Breast epithelium (tissue), 4 donors: ENCODE measurements at regions not wholly inside any gene's neighbourhood (a gene's known extent, or its start where the extent isn't known, plus 50 kb on each side); places are given as distances from the start of the nearest gene placed in this dataset.

ENCODE experiments used
- DNase-seq, 2 donors: peaks; one replicate each; pipeline ENCODE4 v3.0.0-alpha.2; 2019; ENCODE audit warnings: low spot score in 2 of 2
- H3K27ac ChIP-seq, 2 donors: fragments of 200-600 bp; sonication (generic) in 1 of 2; one replicate each; pipeline ENCODE4 v1.5.1; 2016 to 2019; ENCODE audit warnings: mild to moderate bottlenecking in 1 of 2
- H3K27me3 ChIP-seq, 2 donors: fragments of 200-600 bp; sonication (generic) in 1 of 2; one replicate each; pipeline versions ENCODE4 v1.5.1 to v1.6.0; 2017 to 2019; ENCODE audit warnings: control low read depth in 1 of 2, mild to moderate bottlenecking in 1 of 2
- H3K36me3 ChIP-seq: fragments of 200-600 bp; one replicate; pipeline ENCODE4 v1.5.1; 2019
- H3K4me1 ChIP-seq, 2 donors: fragments of 200-600 bp; sonication (generic); one replicate each; pipeline ENCODE4 v1.5.1; 2016 to 2019; ENCODE audit warnings: control low read depth in 1 of 2
- H3K4me3 ChIP-seq, 3 donors: fragments of 200-600 bp; sonication (generic); 1 replicate in 2 of 3; 2 replicates in 1 of 3; pipeline ENCODE4 v1.5.1; 2016 to 2019; ENCODE audit warnings: mild to moderate bottlenecking in 3 of 3, moderate library complexity in 2 of 3
- H3K9me3 ChIP-seq, 2 donors: fragments of 200-600 bp; sonication (generic) in 1 of 2; one replicate each; pipeline ENCODE4 v1.5.1; 2016 to 2019; ENCODE audit warnings: control low read depth in 1 of 2
- CTCF ChIP-seq, 3 donors: fragments of 450-650 bp; IDR thresholded peaks; one replicate each; pipeline ENCODE4 v1.5.1; 2016 to 2017; ENCODE audit warnings: antibody characterized with exemption in 3 of 3, mild to moderate bottlenecking in 3 of 3, moderate library complexity in 3 of 3
- POLR2A ChIP-seq: fragments of 450-650 bp; IDR thresholded peaks from one replicate; pipeline ENCODE4 v1.6.1; 2016; ENCODE audit warnings: antibody characterized with exemption, mild to moderate bottlenecking, moderate library complexity
- POLR2AphosphoS5 ChIP-seq, 3 donors: sonication (generic); formaldehyde crosslinking; IDR thresholded peaks; one replicate each; pipeline ENCODE4 v1.6.1; 2017; ENCODE audit warnings: antibody characterized with exemption in 3 of 3
- intact Hi-C: fragments of 100-400 bp; cut with DNase I; formaldehyde crosslinking; loops from one replicate; pipeline ENCODE4 v1.15.1; 2023; ENCODE audit warnings: low total_unique reads

GRCh38 chr5:143488381-143488780 lies 84.9 kb upstream of the NR3C1 start:
- H3K4me3 ChIP-seq, result no peak overlapping the region
- H3K27ac ChIP-seq, result no peak overlapping the region
- H3K9me3 ChIP-seq, result no peaks in the 10 kb centered on the region
- intact Hi-C loops, result no loop called here
- TF ChIP-seq CTCF (IDR thresholded peaks at IDR 0.05) (no peak), POLR2A (no peak), POLR2AphosphoS5 (IDR thresholded peaks at IDR 0.05) (no peak)
- no peaks in the 10 kb centered on the region for H3K36me3 ChIP-seq
- no peak for DNase-seq
- no peaks in the 10 kb centered on the region for H3K27me3 ChIP-seq
- no peaks in the 10 kb centered on the region for H3K4me1 ChIP-seq

GRCh38 chr5:143484601-143485000 lies 81.1 kb upstream of the NR3C1 start:
- H3K36me3 ChIP-seq, result no peaks in the 10 kb centered on the region
- H3K4me1 ChIP-seq, result no peaks in the 10 kb centered on the region
- intact Hi-C loops, result no loop called here
- H3K27me3 ChIP-seq, result no peaks in the 10 kb centered on the region
- no peak overlapping the region for H3K4me3 ChIP-seq
- H3K9me3 ChIP-seq, result no peaks in the 10 kb centered on the region
- no peak overlapping the region for H3K27ac ChIP-seq
- no peak for DNase-seq
- TF ChIP-seq POLR2A (no peak), POLR2AphosphoS5 (IDR thresholded peaks at IDR 0.05) (no peak)

GRCh38 chr5:143481697-143482531 lies 78.4 kb upstream of the NR3C1 start:
- H3K4me1 ChIP-seq, result no peaks in the 10 kb centered on the region
- no peaks in the 10 kb centered on the region for H3K27me3 ChIP-seq
- H3K9me3 ChIP-seq, result no peaks in the 10 kb centered on the region
- no peak for DNase-seq
- intact Hi-C loops, result no loop called here
- H3K4me3 ChIP-seq, result no peak overlapping the region
- no peak overlapping the region for H3K27ac ChIP-seq
- H3K36me3 ChIP-seq, result no peaks in the 10 kb centered on the region
- no peak for TF ChIP-seq POLR2AphosphoS5 (IDR thresholded peaks at IDR 0.05)

- Histone ChIP-seq H3K9me3 (no peaks in the 10 kb centered on the region), H3K4me1 (no peaks in the 10 kb centered on the region), H3K4me3 (no peak overlapping the region), H3K27ac (no peak overlapping the region), H3K27me3 (no peaks in the 10 kb centered on the region), H3K36me3 (no peaks in the 10 kb centered on the region)
- intact Hi-C loops, result no loop called here
- TF ChIP-seq CTCF (IDR thresholded peaks at IDR 0.05), result no peak
- TF ChIP-seq POLR2AphosphoS5 (IDR thresholded peaks at IDR 0.05), result no peak
- TF ChIP-seq POLR2A, result no peak
- DNase-seq, result no peak
Observed at GRCh38 chr5:143480001-143480400, 76.5 kb upstream of the NR3C1 start.

GRCh38 chr5:143479394-143479793 lies 75.9 kb upstream of the NR3C1 start:
- TF ChIP-seq POLR2AphosphoS5 (IDR thresholded peaks at IDR 0.05) (no peak), POLR2A (no peak), CTCF (IDR thresholded peaks at IDR 0.05) (no peak)
- Histone ChIP-seq H3K36me3 (no peaks in the 10 kb centered on the region), H3K4me3 (no peak overlapping the region), H3K4me1 (no peaks in the 10 kb centered on the region), H3K9me3 (no peaks in the 10 kb centered on the region), H3K27me3 (no peaks in the 10 kb centered on the region), H3K27ac (no peak overlapping the region)
- intact Hi-C loops, result no loop called here
- no peak for DNase-seq

GRCh38 chr5:143476601-143477211 lies 73.2 kb upstream of the NR3C1 start:
- no peak for DNase-seq
- Histone ChIP-seq H3K27me3 (no peaks in the 10 kb centered on the region), H3K4me3 (no peak overlapping the region), H3K9me3 (no peaks in the 10 kb centered on the region), H3K36me3 (no peaks in the 10 kb centered on the region), H3K27ac (no peak overlapping the region), H3K4me1 (no peaks in the 10 kb centered on the region)
- intact Hi-C loops, result no loop called here
- no peak for TF ChIP-seq CTCF (IDR thresholded peaks at IDR 0.05)
- no peak for TF ChIP-seq POLR2A
- TF ChIP-seq POLR2AphosphoS5 (IDR thresholded peaks at IDR 0.05), result no peak
